CD4-positive, CD25-positive, alpha-beta regulatory T cell (primary cell): ENCODE measurements at regions not wholly inside any gene's neighbourhood (a gene's known extent, or its start where the extent isn't known, plus 50 kb on each side); places are given as distances from the start of the nearest gene placed in this dataset.

Source experiments
- ATAC-seq, 2 donors: fragments of 150-1000 bp; cut with Tn5 transposase; one replicate each; pipeline ENCODE4 v1.10.0; 2021; ENCODE audit warnings: low read depth in 2 of 2, moderate number of reproducible peaks in 2 of 2, moderate library complexity in 1 of 2
- DNase-seq, 3 donors: peaks; one replicate each; pipeline versions ENCODE4 v3.0.0 to v3.0.0-alpha.2; 2012 to 2022; ENCODE audit warnings: mixed read lengths in 1 of 3
- H3K27ac ChIP-seq: one replicate; pipeline ENCODE4 v1.7.0; 2013; ENCODE audit warnings: mild to moderate bottlenecking, low read length; ENCODE audit not compliant: insufficient read depth, poor library complexity, severe bottlenecking
- H3K27me3 ChIP-seq: one replicate; pipeline ENCODE4 v1.7.0; 2013; ENCODE audit warnings: low read length; ENCODE audit not compliant: control insufficient read depth, insufficient read depth
- H3K36me3 ChIP-seq: one replicate; pipeline ENCODE4 v1.7.0; 2013; ENCODE audit warnings: mild to moderate bottlenecking, low read length, moderate library complexity; ENCODE audit not compliant: control insufficient read depth, insufficient read depth
- H3K4me1 ChIP-seq: 2 replicates; pipeline ENCODE4 v1.7.0; 2013; ENCODE audit warnings: mild to moderate bottlenecking, low read length; ENCODE audit not compliant: insufficient read depth, control insufficient read depth, poor library complexity, severe bottlenecking
- H3K4me3 ChIP-seq: one replicate; pipeline ENCODE4 v1.7.0; 2013; ENCODE audit warnings: low read depth, mild to moderate bottlenecking, low read length, moderate library complexity
- H3K9me3 ChIP-seq, 2 experiments: 1 replicate in 1 of 2; 2 replicates in 1 of 2; pipeline ENCODE4 v1.7.0; 2013; ENCODE audit warnings: low read length in 2 of 2, mild to moderate bottlenecking in 1 of 2, moderate library complexity in 1 of 2; ENCODE audit not compliant: control insufficient read depth in 2 of 2
- H3K27ac Mint-ChIP-seq, 3 donors: one replicate each; pipeline ENCODE4 v1.8.0; 2020 to 2022; ENCODE audit warnings: mild to moderate bottlenecking in 3 of 3, mixed read lengths in 3 of 3, moderate library complexity in 2 of 3
- H3K27me3 Mint-ChIP-seq: one replicate; pipeline ENCODE4 v1.8.0; 2022; ENCODE audit warnings: mild to moderate bottlenecking, mixed read lengths
- H3K36me3 Mint-ChIP-seq: one replicate; pipeline ENCODE4 v1.8.0; 2020; ENCODE audit warnings: mixed read lengths
- H3K4me1 Mint-ChIP-seq, 4 donors: one replicate each; pipeline ENCODE4 v1.8.0; 2020 to 2022; ENCODE audit warnings: mixed read lengths in 4 of 4, mild to moderate bottlenecking in 1 of 4
- H3K4me3 Mint-ChIP-seq, 4 donors: one replicate each; pipeline ENCODE4 v1.8.0; 2020 to 2022; ENCODE audit warnings: mild to moderate bottlenecking in 4 of 4, mixed read lengths in 4 of 4, moderate library complexity in 3 of 4
- H3K9me3 Mint-ChIP-seq, 7 donors: one replicate each; pipeline ENCODE4 v1.8.0; 2020 to 2022; ENCODE audit warnings: mixed read lengths in 7 of 7, mild to moderate bottlenecking in 3 of 7, moderate library complexity in 2 of 7

- Histone ChIP-seq H3K36me3 (no peaks in the 10 kb centered on the region), H3K9me3 (peaks cover 0 to 3% of the 10 kb centered on the region in 2 experiments), H3K4me1 (no peaks in the 10 kb centered on the region), H3K4me3 (no peak overlapping the region), H3K27me3 (no peaks in the 10 kb centered on the region), H3K27ac (no peak overlapping the region)
- Mint-ChIP-seq H3K27me3 (no peaks in the 10 kb centered on the region), H3K27ac (no peak overlapping the region), H3K36me3 (no peaks in the 10 kb centered on the region), H3K9me3 (peaks cover 0 to 26% (median 5%) of the 10 kb centered on the region in 7 donors), H3K4me3 (no peak overlapping the region), H3K4me1 (no peaks in the 10 kb centered on the region)
- ATAC-seq (no peak), DNase-seq (no peak)
Measured at GRCh38 chr7:69335331-69335730, 262.9 kb upstream of the AUTS2 start.

- no peaks in the 10 kb centered on the region for H3K36me3 ChIP-seq
Measured at GRCh38 chr7:69336976-69337375, 261.3 kb upstream of the AUTS2 start.

GRCh38 chr7:69338144-69338543, 260.1 kb upstream of the AUTS2 start:
- no peak for DNase-seq
- Histone ChIP-seq H3K4me1 (no peaks in the 10 kb centered on the region), H3K9me3 (peaks cover 2 to 3% of the 10 kb centered on the region in 2 experiments), H3K4me3 (no peak overlapping the region), H3K27ac (no peak overlapping the region), H3K36me3 (no peaks in the 10 kb centered on the region), H3K27me3 (no peaks in the 10 kb centered on the region)
- H3K27me3 Mint-ChIP-seq: no peaks in the 10 kb centered on the region
- no peak for ATAC-seq
- H3K4me3 Mint-ChIP-seq: no peak overlapping the region
- no peaks in the 10 kb centered on the region for H3K4me1 Mint-ChIP-seq
- H3K36me3 Mint-ChIP-seq: no peaks in the 10 kb centered on the region
- H3K9me3 Mint-ChIP-seq: peaks cover 0 to 24% (median 12%) of the 10 kb centered on the region in 7 donors
- no peak overlapping the region for H3K27ac Mint-ChIP-seq

More at GRCh38 chr7:69336976-69337375, 261.3 kb upstream of the AUTS2 start:
- H3K27ac Mint-ChIP-seq: no peak overlapping the region
- Histone ChIP-seq H3K9me3 (peaks cover 2 to 3% of the 10 kb centered on the region in 2 experiments), H3K4me3 (no peak overlapping the region), H3K27me3 (no peaks in the 10 kb centered on the region), H3K27ac (no peak overlapping the region), H3K4me1 (no peaks in the 10 kb centered on the region)
- H3K9me3 Mint-ChIP-seq: peaks cover 0 to 23% (median 12%) of the 10 kb centered on the region in 7 donors
- no peaks in the 10 kb centered on the region for H3K36me3 Mint-ChIP-seq
- no peaks in the 10 kb centered on the region for H3K27me3 Mint-ChIP-seq
- H3K4me1 Mint-ChIP-seq: no peaks in the 10 kb centered on the region
- DNase-seq: no peak
- H3K4me3 Mint-ChIP-seq: no peak overlapping the region
- no peak for ATAC-seq

GRCh38 chr7:69341288-69341687, 257.0 kb upstream of the AUTS2 start:
- no peaks in the 10 kb centered on the region for H3K4me1 Mint-ChIP-seq
- peaks cover 0 to 34% (median 11%) of the 10 kb centered on the region in 7 donors for H3K9me3 Mint-ChIP-seq
- Histone ChIP-seq H3K27me3 (no peaks in the 10 kb centered on the region), H3K9me3 (peaks cover 2 to 3% of the 10 kb centered on the region in 2 experiments), H3K4me3 (no peak overlapping the region), H3K4me1 (no peaks in the 10 kb centered on the region), H3K36me3 (no peaks in the 10 kb centered on the region), H3K27ac (no peak overlapping the region)
- ATAC-seq (no peak), DNase-seq (no peak)
- H3K4me3 Mint-ChIP-seq: no peak overlapping the region
- H3K27me3 Mint-ChIP-seq: no peaks in the 10 kb centered on the region
- no peaks in the 10 kb centered on the region for H3K36me3 Mint-ChIP-seq
- no peak overlapping the region for H3K27ac Mint-ChIP-seq

GRCh38 chr7:69342154-69342884, 256.0 kb upstream of the AUTS2 start:
- Mint-ChIP-seq H3K27ac (no peak overlapping the region), H3K27me3 (no peaks in the 10 kb centered on the region), H3K9me3 (peaks cover 0 to 30% (median 4%) of the 10 kb centered on the region in 7 donors), H3K4me1 (no peaks in the 10 kb centered on the region), H3K36me3 (no peaks in the 10 kb centered on the region), H3K4me3 (no peak overlapping the region)
- ATAC-seq (no peak), DNase-seq (no peak)
- Histone ChIP-seq H3K36me3 (no peaks in the 10 kb centered on the region), H3K27me3 (no peaks in the 10 kb centered on the region), H3K4me3 (no peak overlapping the region), H3K9me3 (peaks cover 1 to 2% of the 10 kb centered on the region in 2 experiments), H3K27ac (no peak overlapping the region), H3K4me1 (no peaks in the 10 kb centered on the region)

- H3K4me3 Mint-ChIP-seq: no peak overlapping the region
- no peaks in the 10 kb centered on the region for H3K36me3 ChIP-seq
- H3K27me3 Mint-ChIP-seq: no peaks in the 10 kb centered on the region
- no peaks in the 10 kb centered on the region for H3K9me3 ChIP-seq
- peaks cover 0 to 14% (median 4%) of the 10 kb centered on the region in 7 donors for H3K9me3 Mint-ChIP-seq
- ATAC-seq (no peak), DNase-seq (no peak)
- H3K4me3 ChIP-seq: no peak overlapping the region
- no peak overlapping the region for H3K27ac Mint-ChIP-seq
- H3K4me1 Mint-ChIP-seq: no peaks in the 10 kb centered on the region
- no peaks in the 10 kb centered on the region for H3K36me3 Mint-ChIP-seq
- no peaks in the 10 kb centered on the region for H3K27me3 ChIP-seq
- H3K27ac ChIP-seq: no peak overlapping the region
- H3K4me1 ChIP-seq: no peaks in the 10 kb centered on the region
Measured at GRCh38 chr7:69349291-69349690, 249.0 kb upstream of the AUTS2 start.

- Histone ChIP-seq H3K36me3 (no peaks in the 10 kb centered on the region), H3K9me3 (no peaks in the 10 kb centered on the region), H3K27ac (no peak overlapping the region), H3K4me3 (no peak overlapping the region), H3K27me3 (no peaks in the 10 kb centered on the region), H3K4me1 (no peaks in the 10 kb centered on the region)
- no peak for DNase-seq
- no peak for ATAC-seq
- no peaks in the 10 kb centered on the region for H3K36me3 Mint-ChIP-seq
- no peak overlapping the region for H3K27ac Mint-ChIP-seq
- no peaks in the 10 kb centered on the region for H3K4me1 Mint-ChIP-seq
- peaks cover 0 to 8% (median 4%) of the 10 kb centered on the region in 7 donors for H3K9me3 Mint-ChIP-seq
- H3K4me3 Mint-ChIP-seq: no peak overlapping the region
- H3K27me3 Mint-ChIP-seq: no peaks in the 10 kb centered on the region
Measured at GRCh38 chr7:69358163-69358821, 240.0 kb upstream of the AUTS2 start.
